ENCODE measurements at regions not wholly inside any gene's neighbourhood (a gene's known extent, or its start where the extent isn't known, plus 50 kb on each side); places are given as distances from the start of the nearest gene placed in this dataset.

DNA sequence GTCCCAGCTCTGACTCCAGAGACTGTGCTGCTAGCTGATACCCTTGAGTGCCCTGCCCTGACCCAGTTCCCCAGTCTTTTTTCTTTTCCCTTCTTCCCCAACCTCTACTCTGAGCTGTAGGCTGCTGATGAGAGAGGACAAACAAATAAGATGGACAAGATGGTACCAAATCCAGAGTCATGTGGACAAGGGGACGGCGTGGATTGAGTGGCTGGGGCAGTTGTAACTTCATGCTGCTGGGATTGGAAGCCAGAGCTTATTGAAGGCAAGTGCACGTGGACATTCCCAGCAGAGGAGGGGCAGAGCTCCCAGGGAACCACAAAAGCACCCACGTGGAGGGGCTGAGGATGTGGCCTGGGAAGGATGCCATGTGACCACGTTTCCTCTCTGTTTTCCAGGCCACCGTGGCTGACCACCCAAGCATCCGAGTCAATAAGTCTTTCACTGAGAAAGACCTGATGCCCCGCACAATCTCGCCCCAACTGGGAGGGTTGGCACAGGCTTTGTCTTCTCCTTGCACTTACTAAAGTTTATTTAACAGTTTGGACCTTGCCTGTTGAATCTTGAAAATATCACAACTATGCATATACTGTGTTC, 323.3 kb upstream of the ZNF507 start:
- TF ChIP-seq RAD21 (IDR thresholded peaks at IDR 0.05; ENCODE audit: low read depth): no peak
- TF ChIP-seq, protein P1, sequence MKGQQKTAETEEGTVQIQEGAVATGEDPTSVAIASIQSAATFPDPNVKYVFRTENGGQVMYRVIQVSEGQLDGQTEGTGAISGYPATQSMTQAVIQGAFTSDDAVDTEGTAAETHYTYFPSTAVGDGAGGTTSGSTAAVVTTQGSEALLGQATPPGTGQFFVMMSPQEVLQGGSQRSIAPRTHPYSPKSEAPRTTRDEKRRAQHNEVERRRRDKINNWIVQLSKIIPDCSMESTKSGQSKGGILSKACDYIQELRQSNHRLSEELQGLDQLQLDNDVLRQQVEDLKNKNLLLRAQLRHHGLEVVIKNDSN (IDR thresholded peaks at IDR 0.05): no peak
- TF ChIP-seq, protein P2, sequence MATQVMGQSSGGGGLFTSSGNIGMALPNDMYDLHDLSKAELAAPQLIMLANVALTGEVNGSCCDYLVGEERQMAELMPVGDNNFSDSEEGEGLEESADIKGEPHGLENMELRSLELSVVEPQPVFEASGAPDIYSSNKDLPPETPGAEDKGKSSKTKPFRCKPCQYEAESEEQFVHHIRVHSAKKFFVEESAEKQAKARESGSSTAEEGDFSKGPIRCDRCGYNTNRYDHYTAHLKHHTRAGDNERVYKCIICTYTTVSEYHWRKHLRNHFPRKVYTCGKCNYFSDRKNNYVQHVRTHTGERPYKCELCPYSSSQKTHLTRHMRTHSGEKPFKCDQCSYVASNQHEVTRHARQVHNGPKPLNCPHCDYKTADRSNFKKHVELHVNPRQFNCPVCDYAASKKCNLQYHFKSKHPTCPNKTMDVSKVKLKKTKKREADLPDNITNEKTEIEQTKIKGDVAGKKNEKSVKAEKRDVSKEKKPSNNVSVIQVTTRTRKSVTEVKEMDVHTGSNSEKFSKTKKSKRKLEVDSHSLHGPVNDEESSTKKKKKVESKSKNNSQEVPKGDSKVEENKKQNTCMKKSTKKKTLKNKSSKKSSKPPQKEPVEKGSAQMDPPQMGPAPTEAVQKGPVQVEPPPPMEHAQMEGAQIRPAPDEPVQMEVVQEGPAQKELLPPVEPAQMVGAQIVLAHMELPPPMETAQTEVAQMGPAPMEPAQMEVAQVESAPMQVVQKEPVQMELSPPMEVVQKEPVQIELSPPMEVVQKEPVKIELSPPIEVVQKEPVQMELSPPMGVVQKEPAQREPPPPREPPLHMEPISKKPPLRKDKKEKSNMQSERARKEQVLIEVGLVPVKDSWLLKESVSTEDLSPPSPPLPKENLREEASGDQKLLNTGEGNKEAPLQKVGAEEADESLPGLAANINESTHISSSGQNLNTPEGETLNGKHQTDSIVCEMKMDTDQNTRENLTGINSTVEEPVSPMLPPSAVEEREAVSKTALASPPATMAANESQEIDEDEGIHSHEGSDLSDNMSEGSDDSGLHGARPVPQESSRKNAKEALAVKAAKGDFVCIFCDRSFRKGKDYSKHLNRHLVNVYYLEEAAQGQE (IDR thresholded peaks at IDR 0.05; ENCODE audit: low read depth): no peak
- TF ChIP-seq YY1 (IDR thresholded peaks at IDR 0.05; ENCODE audit: low read depth): no peak
- TF ChIP-seq, protein P3, sequence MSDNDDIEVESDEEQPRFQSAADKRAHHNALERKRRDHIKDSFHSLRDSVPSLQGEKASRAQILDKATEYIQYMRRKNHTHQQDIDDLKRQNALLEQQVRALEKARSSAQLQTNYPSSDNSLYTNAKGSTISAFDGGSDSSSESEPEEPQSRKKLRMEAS (IDR thresholded peaks at IDR 0.05): no peak
- no peak for TF ChIP-seq ZBTB7A (IDR thresholded peaks at IDR 0.05; ENCODE audit: low read depth)
- TF ChIP-seq EGR1 (IDR thresholded peaks at IDR 0.05): no peak
- TF ChIP-seq TEAD4 (IDR thresholded peaks at IDR 0.05): no peak
- no peak for TF ChIP-seq NFIC (IDR thresholded peaks at IDR 0.05)
- no peak for TF ChIP-seq TAF1 (IDR thresholded peaks at IDR 0.05; ENCODE audit: low read depth)
- TF ChIP-seq CEBPB (IDR thresholded peaks at IDR 0.05): no peak
- TF ChIP-seq EP300 (IDR thresholded peaks at IDR 0.05; ENCODE audit: borderline replicate concordance): no peak
- TF ChIP-seq FOXM1 (IDR thresholded peaks at IDR 0.05; ENCODE audit: borderline replicate concordance, low read depth): no peak
- no peak for TF ChIP-seq CREB1 (IDR thresholded peaks at IDR 0.05; ENCODE audit: low read depth)
- TF ChIP-seq TCF12 (IDR thresholded peaks at IDR 0.05; ENCODE audit: low read depth): no peak

DNA sequence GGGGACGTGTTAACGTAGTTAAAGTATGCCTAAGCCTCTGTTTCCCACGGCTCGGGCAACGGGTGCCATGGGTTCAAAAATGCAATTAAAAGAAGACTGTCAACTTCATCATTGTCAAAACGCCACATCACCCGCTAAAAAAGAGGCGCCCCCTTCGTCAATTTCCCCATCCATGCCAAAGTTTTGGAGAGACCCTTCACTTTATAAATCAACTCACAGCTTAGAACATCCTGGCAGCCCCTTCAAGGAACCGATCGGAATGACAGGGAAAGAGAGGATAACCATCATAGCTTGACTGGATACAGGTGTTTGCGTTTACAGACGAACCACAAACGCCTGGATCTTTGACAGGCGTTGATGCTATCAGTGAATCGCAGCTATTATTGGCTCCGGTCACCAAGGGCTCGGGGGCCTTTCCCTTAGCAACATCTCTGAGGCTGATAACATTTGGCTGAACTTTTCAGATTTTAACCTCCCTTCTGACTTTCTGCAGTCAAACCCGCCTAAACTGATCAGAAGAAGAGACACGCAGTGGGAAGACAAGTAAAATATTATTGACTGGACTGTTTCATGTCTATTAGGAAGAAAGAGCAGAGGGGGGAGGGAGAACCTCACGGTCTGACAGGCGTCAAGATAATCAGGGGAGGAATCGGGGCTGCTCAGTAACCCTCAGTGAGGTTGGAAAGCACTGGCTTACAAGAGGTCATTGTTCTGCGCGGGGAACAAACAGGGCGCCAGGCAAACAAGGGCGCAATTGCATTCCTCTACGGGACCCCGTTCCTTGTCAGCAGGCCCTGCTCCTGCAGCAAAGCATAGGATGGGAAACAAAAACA, 322.5 kb upstream of the ZNF507 start:
- TF ChIP-seq, protein P2 (IDR thresholded peaks at IDR 0.05; ENCODE audit: low read depth): no peak
- TF ChIP-seq, protein P1 (IDR thresholded peaks at IDR 0.05): no peak
- TF ChIP-seq RAD21 (IDR thresholded peaks at IDR 0.05; ENCODE audit: low read depth) (no peak), TCF12 (IDR thresholded peaks at IDR 0.05; ENCODE audit: low read depth) (no peak), YY1 (IDR thresholded peaks at IDR 0.05; ENCODE audit: low read depth) (no peak), TEAD4 (IDR thresholded peaks at IDR 0.05) (no peak), ZBTB7A (IDR thresholded peaks at IDR 0.05; ENCODE audit: low read depth) (no peak)

DNA sequence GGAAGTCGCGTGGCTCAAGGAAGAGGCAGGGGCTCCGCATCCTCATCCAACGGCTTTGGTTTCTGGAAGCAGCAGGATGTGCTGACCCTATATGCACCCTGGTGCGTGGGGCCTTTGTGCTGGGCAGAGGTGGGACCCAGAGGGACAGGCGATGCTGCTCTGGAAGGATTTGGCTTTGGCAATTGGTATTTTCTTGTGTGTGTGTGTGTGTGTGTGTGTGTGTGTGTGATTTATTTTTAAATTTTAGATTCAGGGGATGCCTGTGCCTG, 321.9 kb upstream of the ZNF507 start:
- TF ChIP-seq CREB1 (IDR thresholded peaks at IDR 0.05; ENCODE audit: low read depth) (no peak), TAF1 (IDR thresholded peaks at IDR 0.05; ENCODE audit: low read depth) (no peak), EP300 (IDR thresholded peaks at IDR 0.05; ENCODE audit: borderline replicate concordance) (no peak), NFIC (IDR thresholded peaks at IDR 0.05) (no peak), ZBTB7A (IDR thresholded peaks at IDR 0.05; ENCODE audit: low read depth) (no peak), EGR1 (IDR thresholded peaks at IDR 0.05) (no peak), FOXM1 (IDR thresholded peaks at IDR 0.05; ENCODE audit: borderline replicate concordance, low read depth) (no peak)
- TF ChIP-seq, protein P3 (IDR thresholded peaks at IDR 0.05): no peak
- TF ChIP-seq, protein P2 (IDR thresholded peaks at IDR 0.05; ENCODE audit: low read depth): no peak

DNA sequence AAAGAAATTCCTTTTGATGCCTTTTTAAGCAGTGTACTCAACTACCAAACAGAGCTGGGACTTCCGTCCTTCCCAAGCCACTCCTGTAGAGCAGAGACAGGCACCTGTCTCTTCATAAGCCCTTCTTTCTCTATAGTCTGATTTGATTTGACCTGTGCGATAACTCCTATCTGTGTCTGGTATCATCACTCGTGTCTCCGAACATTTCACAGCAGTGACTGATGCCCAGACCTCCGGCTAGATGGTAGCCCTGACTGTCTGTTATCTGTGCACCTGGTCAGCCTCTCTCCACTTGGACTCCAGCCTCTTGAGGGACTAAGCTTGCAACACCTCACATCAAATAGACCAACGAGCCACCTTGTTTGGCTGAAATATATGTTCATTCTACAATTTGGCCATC, 316.2 kb upstream of the ZNF507 start:
- no peak for TF ChIP-seq EP300 (IDR thresholded peaks at IDR 0.05; ENCODE audit: borderline replicate concordance)
- TF ChIP-seq, protein P3 (IDR thresholded peaks at IDR 0.05): no peak
- TF ChIP-seq TEAD4 (IDR thresholded peaks at IDR 0.05): no peak
- TF ChIP-seq TAF1 (IDR thresholded peaks at IDR 0.05; ENCODE audit: low read depth): no peak
- no peak for TF ChIP-seq NFIC (IDR thresholded peaks at IDR 0.05)
- no peak for TF ChIP-seq CEBPB (IDR thresholded peaks at IDR 0.05)

All from Ishikawa (cell line).